HG03097 (cell line): ENCODE measurements at regions not wholly inside any gene's neighbourhood (a gene's known extent, or its start where the extent isn't known, plus 50 kb on each side); places are given as distances from the start of the nearest gene placed in this dataset.

ENCODE experiments used
- ATAC-seq: cut with Tn5 transposase; IDR thresholded peaks from one replicate; pipeline ENCODE4 v1.9.1; 2021; ENCODE audit not compliant: unreplicated experiment, low FRiP score

DNA sequence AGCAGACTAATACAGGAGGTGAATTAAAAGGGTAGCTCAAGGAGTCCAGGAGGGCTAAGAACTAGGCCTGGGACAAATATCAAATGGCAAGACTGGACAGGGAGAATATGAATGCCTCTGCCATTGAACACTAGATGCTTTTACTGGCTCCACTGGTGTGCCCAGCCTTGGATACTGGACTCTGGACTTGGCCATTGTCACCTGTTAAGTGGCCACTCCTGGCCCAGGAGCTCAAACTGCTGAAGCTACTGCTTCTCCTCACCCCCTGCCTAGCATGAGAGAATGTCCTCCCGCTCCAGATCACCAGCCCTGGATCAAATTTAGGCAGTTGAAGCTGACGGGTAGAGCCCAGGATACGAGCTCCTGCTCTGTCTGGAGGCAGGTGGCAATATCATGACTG is 170.8 kb downstream of the DDX1 start:
- ATAC-seq: no peak

DNA sequence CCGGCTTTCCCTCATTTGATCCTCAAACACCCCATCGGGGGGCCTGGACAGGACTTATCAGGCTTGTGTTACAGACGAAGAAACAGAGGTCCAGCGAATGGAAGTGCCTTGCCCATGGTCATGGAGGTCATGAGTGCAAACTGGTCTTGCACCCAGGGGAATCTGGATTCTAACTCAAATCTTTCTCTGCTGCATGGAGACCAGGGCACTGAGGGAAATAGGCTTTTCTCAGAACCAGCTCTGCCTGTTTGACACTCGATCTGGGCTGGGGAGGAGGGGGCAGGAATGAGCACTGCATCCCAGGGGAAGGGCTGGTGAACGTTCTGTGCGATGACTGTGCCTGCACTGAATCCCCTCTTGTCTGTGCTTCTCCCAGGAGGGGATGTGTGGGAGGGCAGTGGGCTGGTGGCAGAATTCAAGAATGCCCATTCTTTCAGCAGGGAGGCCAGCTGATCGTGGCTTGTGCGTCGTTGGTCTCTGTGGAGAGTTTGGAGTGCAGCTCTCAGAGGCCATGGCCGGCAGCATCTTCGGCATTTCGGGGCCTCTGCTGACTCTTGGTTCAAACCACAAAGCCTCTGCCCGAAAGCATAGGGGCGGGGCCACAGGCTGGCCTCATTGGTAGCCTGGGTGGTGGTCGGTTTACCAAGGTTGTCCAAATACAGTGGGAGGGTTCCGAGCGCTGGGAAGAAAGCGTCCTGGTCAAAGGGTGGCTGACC is 171.6 kb downstream of the DDX1 start:
- no peak for ATAC-seq

- no peak for ATAC-seq
Measured at GRCh38 chr2:15763822-15764682, 172.4 kb downstream of the DDX1 start.

DNA sequence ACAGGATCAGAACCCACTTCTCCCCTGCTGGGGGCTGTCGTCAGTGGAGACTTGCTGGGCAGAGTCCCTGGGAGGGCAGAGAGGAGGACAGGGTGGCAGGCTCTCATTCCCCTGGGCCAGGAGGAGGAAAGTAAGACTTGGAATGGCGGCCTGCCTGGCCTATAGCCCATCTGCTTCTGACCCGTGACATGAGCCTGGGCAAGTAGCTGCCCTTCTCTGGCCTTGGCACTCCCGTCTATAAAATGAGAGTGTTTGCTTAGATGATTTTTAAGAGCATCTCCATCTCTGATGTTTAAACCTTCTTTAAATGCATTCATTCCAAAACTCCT is 173.0 kb downstream of the DDX1 start:
- no peak for ATAC-seq

- no peak for ATAC-seq
Measured at GRCh38 chr2:15765211-15765610, 173.5 kb downstream of the DDX1 start.

- ATAC-seq: no peak
Measured at GRCh38 chr2:15765686-15766302, 174.1 kb downstream of the DDX1 start.

DNA sequence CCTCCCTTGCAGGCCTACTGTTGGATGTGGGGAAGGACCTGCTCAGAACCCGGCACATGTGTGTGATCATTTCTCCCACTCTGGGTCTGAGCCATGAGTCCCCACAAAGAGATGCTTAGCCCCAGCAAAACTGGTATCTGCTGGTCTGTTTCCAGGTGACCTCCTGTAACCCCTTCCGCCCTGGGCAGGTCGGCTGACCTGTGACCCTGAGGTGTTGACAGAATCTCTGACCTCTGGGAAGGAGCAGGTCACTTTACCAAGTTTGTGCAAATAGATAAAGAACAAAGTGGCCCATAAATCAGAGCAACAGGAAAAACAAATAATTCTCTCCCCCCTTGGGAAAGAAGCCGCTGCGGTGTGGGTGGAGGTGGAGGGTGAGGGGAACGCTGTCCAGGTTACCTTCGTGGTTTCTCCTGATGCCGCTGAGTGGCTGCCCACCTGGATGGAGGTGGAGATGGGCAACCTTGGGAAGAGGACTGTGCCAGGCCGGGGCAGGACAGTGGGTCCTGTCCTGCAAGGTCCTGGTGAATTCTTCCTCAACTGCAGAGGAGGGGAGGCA is 174.0 kb upstream of the MYCN start:
- ATAC-seq: no peak

- no peak for ATAC-seq
Measured at GRCh38 chr2:15766911-15767597, 173.3 kb upstream of the MYCN start.

- no peak for ATAC-seq
Measured at GRCh38 chr2:15767679-15768078, 172.7 kb upstream of the MYCN start.

DNA sequence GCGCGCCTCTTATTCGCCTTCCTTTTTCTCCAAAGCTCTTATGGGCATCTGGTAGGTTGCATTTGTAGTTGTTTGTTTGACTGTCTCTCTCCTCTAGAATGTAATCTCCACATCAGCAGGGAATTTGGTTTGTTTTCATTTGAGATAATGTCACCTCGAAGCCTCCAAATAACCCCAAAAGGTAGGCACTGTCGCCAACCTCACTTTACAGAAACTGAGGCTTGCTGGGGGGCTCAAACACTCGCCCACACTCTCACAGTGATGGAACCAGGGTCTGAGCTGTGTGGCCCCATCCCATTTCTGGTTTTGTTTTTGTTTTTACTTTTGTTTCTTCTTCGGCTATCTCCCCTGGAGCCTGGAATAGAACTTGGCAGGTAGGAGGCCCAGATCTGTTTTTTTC is 172.2 kb upstream of the MYCN start:
- ATAC-seq: no peak

DNA sequence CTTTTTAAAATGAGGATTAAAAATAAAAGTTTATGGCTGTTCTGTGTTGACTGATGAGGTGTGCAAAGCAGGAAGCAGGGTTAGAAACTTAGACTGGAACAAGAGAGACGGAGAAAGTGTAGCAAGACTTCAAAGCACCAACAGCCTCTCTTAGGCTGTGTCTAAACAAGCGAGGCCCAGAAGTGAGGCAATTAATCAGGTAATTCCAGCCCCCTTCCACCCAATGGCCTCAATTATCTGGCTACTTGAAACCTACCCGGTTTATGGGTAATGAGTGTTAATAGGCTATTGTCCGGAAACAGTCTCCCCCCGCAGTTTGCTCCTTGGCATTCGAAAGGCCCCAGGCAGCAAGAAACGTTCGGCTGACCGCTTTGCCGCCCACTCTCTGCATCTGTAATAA is 171.7 kb upstream of the MYCN start:
- ATAC-seq: no peak

- no peak for ATAC-seq
Measured at GRCh38 chr2:15769235-15769634, 171.1 kb upstream of the MYCN start.

DNA sequence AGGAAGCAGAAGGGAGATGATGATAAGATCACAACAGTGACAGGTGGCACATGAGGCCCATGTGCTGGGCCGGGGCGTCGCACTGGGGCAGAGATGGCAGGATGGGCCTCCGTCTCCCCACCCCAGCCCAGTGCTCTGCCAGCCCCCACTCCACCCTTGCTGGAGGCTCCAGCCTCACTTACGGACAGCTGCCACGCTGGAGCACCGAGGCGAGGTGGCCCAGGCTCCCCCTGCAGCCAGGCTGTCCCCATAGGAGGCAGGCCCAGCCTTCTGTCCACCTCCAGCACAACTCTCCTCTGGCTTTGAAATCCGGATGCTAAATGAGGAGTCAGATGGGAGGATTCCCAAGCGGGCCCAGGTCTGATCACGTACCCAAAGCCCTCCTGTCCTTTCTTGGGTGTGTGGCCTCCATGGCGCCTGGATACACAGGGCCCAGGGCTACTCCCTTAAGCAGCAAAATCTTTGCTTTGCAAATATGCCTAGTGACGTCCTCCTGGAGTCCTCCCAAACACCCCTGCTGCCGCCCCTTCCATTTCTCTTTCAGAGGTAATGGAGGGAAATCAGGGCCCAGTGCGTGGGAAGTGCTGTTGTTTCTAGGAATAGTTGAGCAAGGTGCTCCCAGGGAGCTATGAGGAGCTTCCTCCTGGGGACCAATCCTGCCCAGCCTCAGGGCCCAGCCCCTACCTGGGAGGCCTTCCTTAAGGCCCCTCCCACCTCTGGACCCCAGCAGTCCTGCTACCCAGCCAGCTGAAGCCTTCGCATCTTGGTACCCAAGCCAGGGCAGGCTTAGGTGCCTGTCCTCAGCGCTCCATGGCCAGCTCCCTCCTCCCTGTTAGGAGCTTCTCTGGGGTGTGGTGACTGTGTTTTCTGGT is 170.4 kb upstream of the MYCN start:
- ATAC-seq: no peak

DNA sequence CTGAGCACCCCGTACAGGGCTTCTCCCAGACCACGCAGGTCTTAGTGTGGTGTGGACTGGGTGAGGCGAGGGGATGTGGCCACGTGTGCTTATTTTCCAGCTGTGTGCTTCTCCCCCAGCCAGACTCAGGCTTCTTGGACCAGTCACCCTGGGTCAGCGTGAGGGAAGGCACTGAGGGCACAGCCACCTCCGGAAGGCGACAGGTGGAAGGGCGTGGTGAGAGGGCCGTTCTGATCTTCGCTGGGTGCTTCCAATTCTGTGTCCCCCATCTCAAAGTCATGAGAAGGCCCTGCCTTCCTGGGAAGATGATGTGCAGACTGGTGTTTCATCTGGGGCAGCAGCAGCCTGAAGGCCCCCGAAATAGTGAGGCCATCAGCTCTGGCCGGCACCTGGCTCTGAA is 169.7 kb upstream of the MYCN start:
- ATAC-seq: no peak

DNA sequence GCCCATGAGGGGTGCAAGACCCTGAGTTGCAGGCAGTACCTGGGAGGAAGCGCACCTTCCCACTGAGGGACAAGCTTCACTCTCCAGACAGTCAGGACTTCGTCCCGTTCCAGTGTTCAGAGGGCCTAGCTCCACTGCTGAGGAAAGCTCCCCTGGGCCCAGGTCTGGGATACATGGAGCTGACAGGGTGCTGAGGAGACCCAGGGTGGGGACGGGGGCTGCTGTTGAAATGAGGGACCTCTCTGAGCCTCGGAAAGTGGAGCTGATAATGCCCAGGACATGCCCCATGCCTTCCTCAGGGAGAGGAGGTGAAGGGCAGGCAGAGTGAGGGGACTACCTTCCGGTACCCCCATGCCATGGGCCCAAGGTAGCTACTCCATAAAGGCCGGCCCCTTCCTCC is 169.2 kb upstream of the MYCN start:
- ATAC-seq: no peak

DNA sequence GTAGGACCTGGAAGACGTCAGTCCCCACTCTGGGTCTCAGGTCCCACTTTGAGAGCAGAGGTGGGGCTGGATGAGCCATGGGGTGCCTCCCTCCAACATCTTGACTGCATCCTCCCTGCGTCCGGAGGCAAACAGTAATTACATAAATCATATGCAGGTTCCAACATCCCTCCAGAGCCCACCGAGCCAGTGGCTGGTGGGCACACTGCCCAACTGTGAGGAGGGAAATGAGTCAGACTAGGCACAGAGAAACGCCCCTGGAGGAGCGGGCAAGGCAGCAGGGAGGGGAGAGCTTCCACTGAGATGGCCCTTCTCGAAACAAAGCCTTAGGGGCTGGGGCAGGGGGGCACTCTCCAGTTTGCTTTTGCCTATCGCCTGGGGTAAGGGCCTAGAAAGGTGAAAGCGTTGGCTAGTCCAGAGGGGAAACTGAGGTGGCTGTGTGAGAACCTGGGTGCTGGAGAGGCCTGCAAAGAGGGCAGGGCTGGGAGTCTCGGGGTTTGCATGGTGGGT is 168.2 kb upstream of the MYCN start:
- ATAC-seq: no peak

DNA sequence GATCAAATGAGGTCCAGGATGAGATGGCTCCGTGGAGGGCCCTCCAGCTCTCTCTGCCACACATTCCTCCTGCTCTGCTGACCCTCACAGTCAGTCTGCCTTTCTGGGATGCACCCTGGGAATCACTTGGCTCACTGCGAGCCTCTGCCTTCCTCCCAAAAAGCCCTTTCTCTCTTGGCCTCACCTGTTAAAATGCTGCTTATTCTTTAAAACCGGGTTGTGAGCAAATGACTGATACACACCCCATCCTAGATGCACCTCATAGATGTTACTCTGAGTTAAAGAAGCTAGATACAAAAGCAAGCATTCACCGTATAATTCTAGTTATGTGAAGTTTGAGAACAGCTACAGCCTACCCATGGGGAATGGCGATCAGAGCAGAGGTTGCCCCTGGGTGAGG is 167.7 kb upstream of the MYCN start:
- no peak for ATAC-seq

- ATAC-seq: no peak
Measured at GRCh38 chr2:15773204-15773603, 167.1 kb upstream of the MYCN start.

- no peak for ATAC-seq
Measured at GRCh38 chr2:15773846-15774245, 166.5 kb upstream of the MYCN start.
